Adipocyte (in vitro differentiated cells): ENCODE measurements at regions not wholly inside any gene's neighbourhood (a gene's known extent, or its start where the extent isn't known, plus 50 kb on each side); places are given as distances from the start of the nearest gene placed in this dataset.
A peak's percentile ranks its signal among the peaks of the same experiment; 100 is the strongest.

Experiments used
- DNase-seq: peaks from one replicate; pipeline ENCODE4 v3.0.0-alpha.2; 2015; ENCODE audit warnings: low read depth
- H3K27me3 ChIP-seq: replicated peaks from 2 replicates; pipeline ENCODE4 v1.7.0; 2013; ENCODE audit warnings: mild to moderate bottlenecking, low read length, moderate library complexity; ENCODE audit not compliant: control insufficient read depth, insufficient read depth
- H3K36me3 ChIP-seq: 2 replicates; pipeline ENCODE4 v1.7.0; 2013; ENCODE audit warnings: low read length, mild to moderate bottlenecking, moderate library complexity; ENCODE audit not compliant: control insufficient read depth, insufficient read depth, severe bottlenecking
- H3K4me1 ChIP-seq: 2 replicates; pipeline ENCODE4 v1.7.0; 2013; ENCODE audit warnings: mild to moderate bottlenecking, low read length, moderate library complexity; ENCODE audit not compliant: control insufficient read depth, insufficient read depth
- H3K4me3 ChIP-seq: 2 replicates; pipeline ENCODE4 v1.7.0; 2013; ENCODE audit warnings: mild to moderate bottlenecking, low read length, moderate library complexity
- H3K9ac ChIP-seq: 2 replicates; pipeline ENCODE4 v1.7.0; 2013; ENCODE audit warnings: mild to moderate bottlenecking, low read length, moderate library complexity
- H3K9me3 ChIP-seq: 2 replicates; pipeline ENCODE4 v1.7.0; 2013; ENCODE audit warnings: mild to moderate bottlenecking, low read length, moderate library complexity; ENCODE audit not compliant: control insufficient read depth

DNA sequence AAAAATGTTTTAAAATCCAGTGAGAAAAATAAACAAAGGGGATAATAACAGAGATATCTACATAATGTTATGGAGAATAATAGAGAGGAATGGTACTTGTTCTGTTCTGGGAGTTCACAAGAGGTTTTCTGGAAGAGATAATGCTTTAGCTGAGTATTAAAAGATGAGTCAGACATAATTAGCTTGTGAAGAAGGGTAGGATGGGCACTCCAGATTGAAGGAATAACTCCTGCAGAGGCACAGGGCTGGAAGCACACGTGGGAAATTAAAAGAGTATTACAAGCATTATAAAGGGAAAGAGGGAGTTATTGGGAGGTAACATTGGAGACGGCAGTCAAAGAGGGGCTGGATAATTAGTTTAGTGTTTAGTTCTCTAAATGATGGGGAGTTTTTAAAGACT is 124.9 kb upstream of the BTG1 start:
- Histone ChIP-seq H3K27me3 (no peaks in the 10 kb centered on the region), H3K4me1 (peaks cover 4% of the 10 kb centered on the region), H3K4me3 (no peak overlapping the region), H3K36me3 (no peaks in the 10 kb centered on the region), H3K9ac (no peak overlapping the region), H3K9me3 (no peaks in the 10 kb centered on the region)
- no peak for DNase-seq

- no peak for DNase-seq
These were observed 123.3 kb upstream of the BTG1 start for GRCh38 chr12:92268946-92269345.

DNA sequence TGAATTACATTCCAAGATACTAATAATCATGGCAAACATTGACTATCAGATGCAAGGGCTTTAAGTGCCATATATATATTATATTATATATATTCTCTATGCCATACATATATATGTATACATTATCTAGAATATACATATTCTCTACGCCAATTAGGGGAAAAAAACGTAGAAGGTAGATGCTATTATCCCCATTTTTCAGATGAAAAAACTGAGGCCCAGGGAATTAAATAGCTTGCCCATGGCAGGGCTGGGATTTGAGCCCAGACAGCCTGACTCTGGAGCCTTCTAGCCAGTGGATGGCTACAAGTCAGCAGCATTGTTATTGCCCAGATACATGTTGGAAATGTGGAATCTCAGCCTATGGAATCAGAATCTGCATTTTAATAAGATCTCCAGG is 116.0 kb upstream of the BTG1 start:
- no peaks in the 10 kb centered on the region for H3K27me3 ChIP-seq
- DNase-seq = no peak
- H3K9ac ChIP-seq = no peak overlapping the region

More at GRCh38 chr12:92268946-92269345, 123.3 kb upstream of the BTG1 start:
- no peak overlapping the region for H3K9ac ChIP-seq
- peaks cover 4% of the 10 kb centered on the region for H3K4me1 ChIP-seq
- no peaks in the 10 kb centered on the region for H3K9me3 ChIP-seq
- no peak overlapping the region for H3K4me3 ChIP-seq
- H3K36me3 ChIP-seq = no peaks in the 10 kb centered on the region
- H3K27me3 ChIP-seq = no peaks in the 10 kb centered on the region

GRCh38 chr12:92261071-92261470 is 115.4 kb upstream of the BTG1 start:
- no peaks in the 10 kb centered on the region for H3K9me3 ChIP-seq
- H3K36me3 ChIP-seq = no peaks in the 10 kb centered on the region
- H3K4me3 ChIP-seq = no peak overlapping the region
- H3K4me1 ChIP-seq = peaks cover 4% of the 10 kb centered on the region
- no peak for DNase-seq
- no peak overlapping the region for H3K9ac ChIP-seq
- H3K27me3 ChIP-seq = no peaks in the 10 kb centered on the region

More for the DNA sequence above, 116.0 kb upstream of the BTG1 start:
- Histone ChIP-seq H3K9me3 (no peaks in the 10 kb centered on the region), H3K36me3 (no peaks in the 10 kb centered on the region), H3K4me3 (no peak overlapping the region), H3K4me1 (peaks cover 4% of the 10 kb centered on the region)

DNA sequence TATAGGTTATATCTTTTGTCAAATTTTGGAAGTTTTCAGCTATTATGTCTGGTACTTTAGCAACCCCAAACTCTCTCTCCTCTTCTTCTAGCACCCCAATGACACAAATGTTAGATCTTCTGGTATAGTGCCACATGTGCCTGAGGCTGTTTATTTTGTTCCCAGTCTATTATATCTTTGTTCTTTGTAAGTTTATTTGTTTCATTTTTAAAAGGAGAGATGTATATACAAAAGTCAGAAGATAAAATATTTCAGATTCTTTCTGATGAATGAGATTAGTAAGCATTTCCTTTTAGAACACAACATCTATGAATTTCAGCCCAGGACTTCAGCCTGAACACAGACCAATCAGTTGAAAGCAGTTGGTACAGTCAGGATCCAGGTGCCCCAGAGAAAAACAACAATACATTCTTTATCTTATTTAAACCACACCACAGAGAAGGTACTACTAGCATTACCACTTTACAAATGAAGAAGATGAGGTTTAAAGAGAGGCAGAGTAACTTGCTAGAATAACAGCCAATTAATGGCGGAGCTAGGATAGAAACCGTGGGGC is 114.1 kb upstream of the BTG1 start:
- H3K4me1 ChIP-seq = no peaks in the 10 kb centered on the region
- no peaks in the 10 kb centered on the region for H3K36me3 ChIP-seq
- H3K27me3 ChIP-seq = no peaks in the 10 kb centered on the region
- DNase-seq = peak; percentile 10
- no peak overlapping the region for H3K9ac ChIP-seq
- no peak overlapping the region for H3K4me3 ChIP-seq
- H3K9me3 ChIP-seq = no peaks in the 10 kb centered on the region

DNA sequence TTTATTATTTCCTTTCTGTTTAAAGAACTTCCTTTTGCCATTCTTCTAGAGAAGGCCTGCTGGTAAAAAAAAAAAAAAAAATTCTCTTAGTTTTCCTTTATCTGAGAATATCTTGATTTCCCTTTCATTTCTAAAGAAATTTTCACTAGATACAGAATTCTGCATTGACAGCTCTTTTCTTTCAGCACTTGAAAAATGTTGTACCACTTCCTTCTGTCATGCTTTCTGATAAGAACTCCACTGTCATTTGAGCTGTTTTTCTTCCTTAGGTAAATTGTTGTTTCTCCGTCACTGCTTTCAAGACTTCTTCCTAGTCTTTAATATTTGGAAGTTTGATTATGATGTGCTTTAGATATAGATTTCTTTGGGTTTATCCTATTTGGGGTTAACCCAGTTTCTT is 113.6 kb upstream of the BTG1 start:
- no peaks in the 10 kb centered on the region for H3K27me3 ChIP-seq
- no peaks in the 10 kb centered on the region for H3K9me3 ChIP-seq
- no peaks in the 10 kb centered on the region for H3K4me1 ChIP-seq
- H3K4me3 ChIP-seq = no peak overlapping the region
- DNase-seq = no peak
- H3K9ac ChIP-seq = no peak overlapping the region
- H3K36me3 ChIP-seq = no peaks in the 10 kb centered on the region

DNA sequence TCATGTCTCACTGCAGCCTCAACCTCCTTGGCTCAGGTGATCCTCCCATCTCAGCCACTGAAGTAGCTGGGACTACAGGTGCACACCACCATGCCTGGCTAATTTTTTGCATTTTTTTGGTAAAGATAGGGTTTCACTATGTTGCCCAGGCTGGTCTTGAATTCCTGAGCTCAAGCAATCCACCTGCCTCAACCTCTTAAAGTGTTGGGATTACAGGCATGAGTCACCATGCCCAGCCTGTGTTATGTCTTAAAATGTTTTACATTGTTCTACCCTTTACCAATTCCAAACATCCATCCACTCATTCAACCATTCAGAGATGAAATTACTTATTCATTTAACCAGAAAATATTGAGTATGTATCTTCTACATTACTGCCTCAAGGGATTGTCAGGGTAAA is 111.6 kb upstream of the BTG1 start:
- Histone ChIP-seq H3K4me3 (no peak overlapping the region), H3K27me3 (no peaks in the 10 kb centered on the region), H3K36me3 (no peaks in the 10 kb centered on the region), H3K9me3 (no peaks in the 10 kb centered on the region), H3K9ac (no peak overlapping the region), H3K4me1 (no peaks in the 10 kb centered on the region)
- DNase-seq = no peak

GRCh38 chr12:92255741-92256140 is 110.1 kb upstream of the BTG1 start:
- no peak for DNase-seq
- Histone ChIP-seq H3K9ac (no peak overlapping the region), H3K27me3 (no peaks in the 10 kb centered on the region), H3K36me3 (no peaks in the 10 kb centered on the region), H3K9me3 (no peaks in the 10 kb centered on the region), H3K4me1 (no peaks in the 10 kb centered on the region), H3K4me3 (no peak overlapping the region)

- DNase-seq = no peak
These were observed 107.7 kb upstream of the BTG1 start for GRCh38 chr12:92253301-92253700.

GRCh38 chr12:92248977-92249376 is 103.3 kb upstream of the BTG1 start:
- no peak overlapping the region for H3K4me3 ChIP-seq
- H3K4me1 ChIP-seq = peaks cover 7% of the 10 kb centered on the region
- no peak for DNase-seq

More at GRCh38 chr12:92253301-92253700, 107.7 kb upstream of the BTG1 start:
- Histone ChIP-seq H3K4me3 (no peak overlapping the region), H3K27me3 (no peaks in the 10 kb centered on the region), H3K4me1 (no peaks in the 10 kb centered on the region), H3K9me3 (no peaks in the 10 kb centered on the region), H3K36me3 (no peaks in the 10 kb centered on the region), H3K9ac (no peak overlapping the region)

GRCh38 chr12:92244036-92244435 is 98.4 kb upstream of the BTG1 start:
- DNase-seq = peak; percentile 71
- H3K9me3 ChIP-seq = no peaks in the 10 kb centered on the region
- H3K4me1 ChIP-seq = peaks cover 22% of the 10 kb centered on the region
- no peaks in the 10 kb centered on the region for H3K27me3 ChIP-seq
- H3K4me3 ChIP-seq = peak overlapping the region; percentile 59
- H3K36me3 ChIP-seq = no peaks in the 10 kb centered on the region
- H3K9ac ChIP-seq = peak overlapping the region; percentile 79

More at GRCh38 chr12:92248977-92249376, 103.3 kb upstream of the BTG1 start:
- Histone ChIP-seq H3K9ac (no peak overlapping the region), H3K27me3 (no peaks in the 10 kb centered on the region), H3K9me3 (no peaks in the 10 kb centered on the region), H3K36me3 (no peaks in the 10 kb centered on the region)

GRCh38 chr12:92242907-92243306 is 97.3 kb upstream of the BTG1 start:
- peak; percentile 65 for DNase-seq
- Histone ChIP-seq H3K9me3 (no peaks in the 10 kb centered on the region), H3K36me3 (no peaks in the 10 kb centered on the region), H3K4me3 (no peak overlapping the region), H3K27me3 (no peaks in the 10 kb centered on the region), H3K9ac (peak overlapping the region; percentile 79), H3K4me1 (peaks cover 22% of the 10 kb centered on the region)
